H9 (cell line): ENCODE measurements at regions not wholly inside any gene's neighbourhood (a gene's known extent, or its start where the extent isn't known, plus 50 kb on each side); places are given as distances from the start of the nearest gene placed in this dataset.

Experiments used
- DNase-seq: peaks from one replicate; pipeline ENCODE4 v3.0.0-alpha.2; 2017
- H2AFZ ChIP-seq: one replicate; pipeline ENCODE4 v1.6.1; 2013; ENCODE audit warnings: mild to moderate bottlenecking, low read length, control low read depth, moderate library complexity
- H2AK5ac ChIP-seq: 2 replicates; pipeline ENCODE4 v1.6.1; 2013; ENCODE audit warnings: low read length, control low read depth, mixed read lengths; ENCODE audit not compliant: insufficient read length
- H2BK120ac ChIP-seq: one replicate; pipeline ENCODE4 v1.6.1; 2013; ENCODE audit warnings: low read depth, mild to moderate bottlenecking, low read length, control low read depth, inconsistent platforms; ENCODE audit not compliant: poor library complexity, severe bottlenecking
- H2BK12ac ChIP-seq: 2 replicates; pipeline ENCODE4 v1.6.1; 2013; ENCODE audit warnings: low read length, control low read depth, mixed read lengths, low read depth; ENCODE audit not compliant: insufficient read length
- H2BK15ac ChIP-seq: 2 replicates; pipeline ENCODE4 v1.6.1; 2013; ENCODE audit warnings: low read depth, low read length, control low read depth
- H2BK20ac ChIP-seq: one replicate; pipeline ENCODE4 v1.6.1; 2013; ENCODE audit warnings: low read depth, mild to moderate bottlenecking, low read length, control low read depth, inconsistent platforms; ENCODE audit not compliant: poor library complexity, severe bottlenecking
- H2BK5ac ChIP-seq: 2 replicates; pipeline ENCODE4 v1.6.1; 2013; ENCODE audit warnings: low read length, control low read depth, mixed read lengths; ENCODE audit not compliant: insufficient read length
- H3K14ac ChIP-seq: 2 replicates; pipeline ENCODE4 v1.6.1; 2013; ENCODE audit warnings: low read length, control low read depth; ENCODE audit not compliant: insufficient read depth
- H3K18ac ChIP-seq: 2 replicates; pipeline ENCODE4 v1.6.1; 2013; ENCODE audit warnings: low read depth, mild to moderate bottlenecking, mixed read lengths, low read length, control low read depth; ENCODE audit not compliant: insufficient read length
- H3K23ac ChIP-seq: 2 replicates; pipeline ENCODE4 v1.6.1; 2013; ENCODE audit warnings: low read length, control low read depth, mixed read lengths, low read depth; ENCODE audit not compliant: insufficient read length
- H3K23me2 ChIP-seq: 2 replicates; pipeline ENCODE4 v1.6.1; 2013; ENCODE audit warnings: low read depth, mild to moderate bottlenecking, mixed read lengths, low read length, control low read depth; ENCODE audit not compliant: insufficient read length, poor library complexity, severe bottlenecking
- H3K27ac ChIP-seq: 2 replicates; pipeline ENCODE4 v1.5.1; 2013; ENCODE audit warnings: low read length, control low read depth, mixed read lengths, low read depth; ENCODE audit not compliant: insufficient read length
- H3K27me3 ChIP-seq: 2 replicates; pipeline ENCODE4 v1.6.1; 2013; ENCODE audit warnings: low read length, control low read depth, inconsistent platforms; ENCODE audit not compliant: insufficient read depth
- H3K4ac ChIP-seq: 2 replicates; pipeline ENCODE4 v1.6.1; 2013; ENCODE audit warnings: low read depth, mild to moderate bottlenecking, control low read depth, inconsistent platforms, low read length, moderate library complexity
- H3K4me1 ChIP-seq: 2 replicates; pipeline ENCODE4 v1.6.1; 2013; ENCODE audit warnings: low read length, control low read depth, inconsistent platforms; ENCODE audit not compliant: insufficient read depth
- H3K4me2 ChIP-seq: 2 replicates; pipeline ENCODE4 v1.6.1; 2013; ENCODE audit warnings: low read length, control low read depth, mixed read lengths; ENCODE audit not compliant: insufficient read length, insufficient read depth
- H3K56ac ChIP-seq: 2 replicates; pipeline ENCODE4 v1.6.1; 2013; ENCODE audit warnings: low read depth, mild to moderate bottlenecking, mixed read lengths, low read length, control low read depth; ENCODE audit not compliant: insufficient read length
- H3K79me1 ChIP-seq: 2 replicates; pipeline ENCODE4 v1.6.1; 2013; ENCODE audit warnings: low read depth, mild to moderate bottlenecking, moderate library complexity, low read length, control low read depth, inconsistent platforms; ENCODE audit not compliant: insufficient read depth, poor library complexity, severe bottlenecking
- H3K79me2 ChIP-seq: 2 replicates; pipeline ENCODE4 v1.6.1; 2013; ENCODE audit warnings: low read length, control low read depth, inconsistent platforms; ENCODE audit not compliant: insufficient read depth
- H3K9ac ChIP-seq: 2 replicates; pipeline ENCODE4 v1.6.1; 2013; ENCODE audit warnings: low read length, control low read depth, mixed read lengths; ENCODE audit not compliant: insufficient read length; ENCODE audit errors: extremely low read depth
- H3K9me3 ChIP-seq: one replicate; pipeline ENCODE4 v1.6.1; 2013; ENCODE audit warnings: low read depth, low read length, inconsistent platforms; ENCODE audit not compliant: control insufficient read depth
- H3T11ph ChIP-seq: one replicate; pipeline ENCODE4 v1.6.1; 2013; ENCODE audit warnings: mild to moderate bottlenecking, low read length, control low read depth, inconsistent platforms
- H4K20me1 ChIP-seq: one replicate; pipeline ENCODE4 v1.6.1; 2013; ENCODE audit not compliant: control insufficient read depth, insufficient read length, insufficient read depth
- H4K5ac ChIP-seq: 2 replicates; pipeline ENCODE4 v1.6.1; 2013; ENCODE audit warnings: low read depth, mild to moderate bottlenecking, mixed read lengths, low read length, control low read depth; ENCODE audit not compliant: insufficient read length
- H4K8ac ChIP-seq: replicated peaks from 2 replicates; pipeline ENCODE4 v1.6.1; 2013; ENCODE audit warnings: low read length, control low read depth, mixed read lengths, low read depth; ENCODE audit not compliant: insufficient read length
- H4K91ac ChIP-seq: 2 replicates; pipeline ENCODE4 v1.6.1; 2013; ENCODE audit warnings: low read depth, mild to moderate bottlenecking, moderate library complexity, mixed read lengths, low read length, control low read depth; ENCODE audit not compliant: insufficient read length
- H3K27ac Mint-ChIP-seq, 3 experiments: 2 replicates in 2 of 3; 3 replicates in 1 of 3; pipeline ENCODE4 v1.8.0; 2020 to 2021; ENCODE audit warnings: mixed read lengths in 3 of 3, mild to moderate bottlenecking in 1 of 3, moderate library complexity in 1 of 3
- H3K27me3 Mint-ChIP-seq: 2 replicates; pipeline ENCODE4 v1.8.0; 2021; ENCODE audit warnings: low read depth, mild to moderate bottlenecking, moderate library complexity, mixed read lengths
- H3K36me3 Mint-ChIP-seq, 3 experiments: 2 replicates in 2 of 3; 3 replicates in 1 of 3; pipeline ENCODE4 v1.8.0; 2020 to 2021; ENCODE audit warnings: low read depth in 3 of 3, mixed read lengths in 3 of 3; ENCODE audit not compliant: insufficient read depth in 1 of 3
- H3K4me1 Mint-ChIP-seq, 2 experiments: 2 replicates each; pipeline ENCODE4 v1.8.0; 2020; ENCODE audit warnings: mixed read lengths in 2 of 2
- H3K4me3 Mint-ChIP-seq, 2 experiments: 2 replicates in 1 of 2; 3 replicates in 1 of 2; pipeline ENCODE4 v1.8.0; 2020 to 2021; ENCODE audit warnings: mild to moderate bottlenecking in 2 of 2, mixed read lengths in 2 of 2, moderate library complexity in 1 of 2
- H3K9me3 Mint-ChIP-seq, 2 experiments: 2 replicates in 1 of 2; 3 replicates in 1 of 2; pipeline ENCODE4 v1.8.0; 2020; ENCODE audit warnings: mild to moderate bottlenecking in 2 of 2, mixed read lengths in 2 of 2, moderate library complexity in 1 of 2
- WGBS: extraction: QIAGEN DNeasy Blood & Tissue Kit; methylation state at CpG from one replicate; pipeline ENCODE4 v1.1.7; 2013; ENCODE audit warnings: missing lambda C conversion rate, low lambda C conversion rate, mixed read lengths; ENCODE audit not compliant: insufficient read length; ENCODE audit errors: extremely low coverage; 5-methylcytosine and 5-hydroxymethylcytosine counted together
- TF ChIP-seq, protein P1 (sequence below): fragments of 200-600 bp; sonication (generic); conservative IDR thresholded peaks from 3 replicates; pipeline ENCODE4 v1.8.0; 2021; ENCODE audit warnings: antibody characterized with exemption, mild to moderate bottlenecking

DNA sequence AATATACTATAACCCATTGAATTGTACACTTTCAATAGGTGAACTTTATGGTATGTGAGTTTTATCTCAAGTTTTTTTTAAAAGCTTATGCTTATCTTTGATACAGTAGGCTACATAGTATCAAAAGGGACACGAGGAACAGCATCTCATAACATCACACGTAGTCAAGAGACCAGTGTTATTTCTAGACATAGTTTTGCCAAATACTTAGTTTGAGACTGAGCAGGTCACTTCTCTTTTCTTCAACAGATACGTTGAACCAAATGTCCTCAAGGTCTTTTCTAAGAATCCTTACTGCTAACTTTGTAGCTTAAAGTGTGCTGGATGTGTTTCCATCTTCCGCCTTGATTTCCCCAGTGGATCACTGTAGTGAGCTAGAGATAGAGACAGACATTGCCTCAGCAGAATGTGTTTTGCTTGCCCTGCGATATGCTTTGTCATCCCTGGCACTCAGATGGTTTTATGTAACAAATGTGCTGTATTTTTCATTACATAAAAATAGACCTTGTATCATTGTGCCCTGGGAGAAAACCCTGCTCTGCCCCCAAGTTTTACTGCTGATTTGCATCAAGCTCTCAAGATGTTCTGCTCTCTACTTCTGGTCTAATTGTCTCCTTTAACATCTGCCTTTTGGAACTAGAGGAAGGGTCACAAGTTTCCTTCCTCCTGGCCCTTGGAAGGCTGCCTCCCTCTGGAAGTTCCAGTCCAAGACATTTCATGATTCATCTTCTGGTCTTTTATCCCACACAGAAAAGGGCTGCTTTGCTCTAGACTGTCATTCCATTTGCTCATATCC lies 426.4 kb upstream of the RGMA start:
- H4K8ac ChIP-seq: no peak overlapping the region
- H4K20me1 ChIP-seq: no peaks in the 10 kb centered on the region
- no peaks in the 10 kb centered on the region for H3K9me3 ChIP-seq
- H4K5ac ChIP-seq: no peak overlapping the region
- H3K23me2 ChIP-seq: no peaks in the 10 kb centered on the region
- Mint-ChIP-seq H3K4me1 (peaks cover 4% of the 10 kb centered on the region in 2 experiments), H3K4me3 (no peak overlapping the region), H3K27me3 (no peaks in the 10 kb centered on the region; the same call in 1 of the 2 replicates), H3K27ac (no peak overlapping the region), H3K36me3 (no peaks in the 10 kb centered on the region), H3K9me3 (no peaks in the 10 kb centered on the region)
- no peak overlapping the region for H3T11ph ChIP-seq
- no peaks in the 10 kb centered on the region for H3K27me3 ChIP-seq
- H2AFZ ChIP-seq: no peak overlapping the region
- no peak for DNase-seq
- no peak overlapping the region for H3K18ac ChIP-seq
- WGBS: no CpG with 5 or more reads among the region's 5 CpGs
- no peak overlapping the region for H3K27ac ChIP-seq
- H3K14ac ChIP-seq: no peak overlapping the region
- H3K79me1 ChIP-seq: no peaks in the 10 kb centered on the region
- no peak overlapping the region for H3K23ac ChIP-seq
- H2BK20ac ChIP-seq: no peak overlapping the region
- no peak overlapping the region for H3K4ac ChIP-seq
- no peak overlapping the region for H2BK12ac ChIP-seq
- no peak overlapping the region for H3K56ac ChIP-seq
- H2AK5ac ChIP-seq: no peak overlapping the region
- H3K4me2 ChIP-seq: no peak overlapping the region
- no peak overlapping the region for H2BK15ac ChIP-seq
- H3K79me2 ChIP-seq: no peaks in the 10 kb centered on the region
- H4K91ac ChIP-seq: no peak overlapping the region
- H3K4me1 ChIP-seq: peaks cover 2% of the 10 kb centered on the region; the same call in 1 of the 2 replicates
- TF ChIP-seq, protein P1, sequence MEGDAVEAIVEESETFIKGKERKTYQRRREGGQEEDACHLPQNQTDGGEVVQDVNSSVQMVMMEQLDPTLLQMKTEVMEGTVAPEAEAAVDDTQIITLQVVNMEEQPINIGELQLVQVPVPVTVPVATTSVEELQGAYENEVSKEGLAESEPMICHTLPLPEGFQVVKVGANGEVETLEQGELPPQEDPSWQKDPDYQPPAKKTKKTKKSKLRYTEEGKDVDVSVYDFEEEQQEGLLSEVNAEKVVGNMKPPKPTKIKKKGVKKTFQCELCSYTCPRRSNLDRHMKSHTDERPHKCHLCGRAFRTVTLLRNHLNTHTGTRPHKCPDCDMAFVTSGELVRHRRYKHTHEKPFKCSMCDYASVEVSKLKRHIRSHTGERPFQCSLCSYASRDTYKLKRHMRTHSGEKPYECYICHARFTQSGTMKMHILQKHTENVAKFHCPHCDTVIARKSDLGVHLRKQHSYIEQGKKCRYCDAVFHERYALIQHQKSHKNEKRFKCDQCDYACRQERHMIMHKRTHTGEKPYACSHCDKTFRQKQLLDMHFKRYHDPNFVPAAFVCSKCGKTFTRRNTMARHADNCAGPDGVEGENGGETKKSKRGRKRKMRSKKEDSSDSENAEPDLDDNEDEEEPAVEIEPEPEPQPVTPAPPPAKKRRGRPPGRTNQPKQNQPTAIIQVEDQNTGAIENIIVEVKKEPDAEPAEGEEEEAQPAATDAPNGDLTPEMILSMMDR: peak; percentile 30; the same call in 2 of the 3 replicates
- no peak overlapping the region for H3K9ac ChIP-seq
- no peak overlapping the region for H2BK5ac ChIP-seq
- H2BK120ac ChIP-seq: no peak overlapping the region
